CD4-positive, CD25-positive, alpha-beta regulatory T cell (primary cell): ENCODE measurements at regions not wholly inside any gene's neighbourhood (a gene's known extent, or its start where the extent isn't known, plus 50 kb on each side); places are given as distances from the start of the nearest gene placed in this dataset.

ENCODE experiments used
- ATAC-seq, 2 donors: fragments of 150-1000 bp; cut with Tn5 transposase; one replicate each; pipeline ENCODE4 v1.10.0; 2021; ENCODE audit warnings: low read depth in 2 of 2, moderate number of reproducible peaks in 2 of 2, moderate library complexity in 1 of 2
- DNase-seq, 3 donors: peaks; one replicate each; pipeline versions ENCODE4 v3.0.0 to v3.0.0-alpha.2; 2012 to 2022; ENCODE audit warnings: mixed read lengths in 1 of 3
- H3K27ac ChIP-seq: one replicate; pipeline ENCODE4 v1.7.0; 2013; ENCODE audit warnings: mild to moderate bottlenecking, low read length; ENCODE audit not compliant: insufficient read depth, poor library complexity, severe bottlenecking
- H3K27me3 ChIP-seq: one replicate; pipeline ENCODE4 v1.7.0; 2013; ENCODE audit warnings: low read length; ENCODE audit not compliant: control insufficient read depth, insufficient read depth
- H3K36me3 ChIP-seq: one replicate; pipeline ENCODE4 v1.7.0; 2013; ENCODE audit warnings: mild to moderate bottlenecking, low read length, moderate library complexity; ENCODE audit not compliant: control insufficient read depth, insufficient read depth
- H3K4me1 ChIP-seq: 2 replicates; pipeline ENCODE4 v1.7.0; 2013; ENCODE audit warnings: mild to moderate bottlenecking, low read length; ENCODE audit not compliant: insufficient read depth, control insufficient read depth, poor library complexity, severe bottlenecking
- H3K4me3 ChIP-seq: one replicate; pipeline ENCODE4 v1.7.0; 2013; ENCODE audit warnings: low read depth, mild to moderate bottlenecking, low read length, moderate library complexity
- H3K9me3 ChIP-seq, 2 experiments: 1 replicate in 1 of 2; 2 replicates in 1 of 2; pipeline ENCODE4 v1.7.0; 2013; ENCODE audit warnings: low read length in 2 of 2, mild to moderate bottlenecking in 1 of 2, moderate library complexity in 1 of 2; ENCODE audit not compliant: control insufficient read depth in 2 of 2
- H3K27ac Mint-ChIP-seq, 3 donors: one replicate each; pipeline ENCODE4 v1.8.0; 2020 to 2022; ENCODE audit warnings: mild to moderate bottlenecking in 3 of 3, mixed read lengths in 3 of 3, moderate library complexity in 2 of 3
- H3K27me3 Mint-ChIP-seq: one replicate; pipeline ENCODE4 v1.8.0; 2022; ENCODE audit warnings: mild to moderate bottlenecking, mixed read lengths
- H3K36me3 Mint-ChIP-seq: one replicate; pipeline ENCODE4 v1.8.0; 2020; ENCODE audit warnings: mixed read lengths
- H3K4me1 Mint-ChIP-seq, 4 donors: one replicate each; pipeline ENCODE4 v1.8.0; 2020 to 2022; ENCODE audit warnings: mixed read lengths in 4 of 4, mild to moderate bottlenecking in 1 of 4
- H3K4me3 Mint-ChIP-seq, 4 donors: one replicate each; pipeline ENCODE4 v1.8.0; 2020 to 2022; ENCODE audit warnings: mild to moderate bottlenecking in 4 of 4, mixed read lengths in 4 of 4, moderate library complexity in 3 of 4
- H3K9me3 Mint-ChIP-seq, 7 donors: one replicate each; pipeline ENCODE4 v1.8.0; 2020 to 2022; ENCODE audit warnings: mixed read lengths in 7 of 7, mild to moderate bottlenecking in 3 of 7, moderate library complexity in 2 of 7

GRCh38 chr1:68950036-68950435, 453.2 kb upstream of the DEPDC1 start:
- no peak overlapping the region for H3K27ac Mint-ChIP-seq

GRCh38 chr1:68953311-68953710, 456.4 kb upstream of the DEPDC1 start:
- H3K27me3 ChIP-seq = no peaks in the 10 kb centered on the region
- H3K9me3 ChIP-seq = no peaks in the 10 kb centered on the region

More at GRCh38 chr1:68950036-68950435, 453.2 kb upstream of the DEPDC1 start:
- Histone ChIP-seq H3K4me1 (no peaks in the 10 kb centered on the region), H3K9me3 (no peaks in the 10 kb centered on the region), H3K4me3 (no peak overlapping the region), H3K27me3 (no peaks in the 10 kb centered on the region), H3K27ac (no peak overlapping the region), H3K36me3 (no peaks in the 10 kb centered on the region)
- peaks cover 3 to 30% (median 5%) of the 10 kb centered on the region in 7 donors for H3K9me3 Mint-ChIP-seq
- H3K27me3 Mint-ChIP-seq = no peaks in the 10 kb centered on the region
- DNase-seq = no peak
- no peaks in the 10 kb centered on the region for H3K36me3 Mint-ChIP-seq
- ATAC-seq = no peak
- H3K4me1 Mint-ChIP-seq = no peaks in the 10 kb centered on the region
- H3K4me3 Mint-ChIP-seq = no peak overlapping the region

GRCh38 chr1:68954841-68955240, 458.0 kb upstream of the DEPDC1 start:
- DNase-seq (no peak), ATAC-seq (no peak)
- H3K4me1 ChIP-seq = no peaks in the 10 kb centered on the region
- no peaks in the 10 kb centered on the region for H3K27me3 ChIP-seq
- H3K4me3 ChIP-seq = no peak overlapping the region
- no peaks in the 10 kb centered on the region for H3K27me3 Mint-ChIP-seq
- no peak overlapping the region for H3K27ac Mint-ChIP-seq
- H3K36me3 Mint-ChIP-seq = no peaks in the 10 kb centered on the region
- H3K27ac ChIP-seq = no peak overlapping the region
- H3K9me3 ChIP-seq = no peaks in the 10 kb centered on the region
- no peaks in the 10 kb centered on the region for H3K36me3 ChIP-seq
- no peaks in the 10 kb centered on the region for H3K4me1 Mint-ChIP-seq
- H3K4me3 Mint-ChIP-seq = no peak overlapping the region
- H3K9me3 Mint-ChIP-seq = peaks cover 2 to 22% (median 5%) of the 10 kb centered on the region in 7 donors

More at GRCh38 chr1:68953311-68953710, 456.4 kb upstream of the DEPDC1 start:
- H3K36me3 Mint-ChIP-seq = no peaks in the 10 kb centered on the region
- H3K4me3 Mint-ChIP-seq = no peak overlapping the region
- Histone ChIP-seq H3K27ac (no peak overlapping the region), H3K4me1 (no peaks in the 10 kb centered on the region), H3K36me3 (no peaks in the 10 kb centered on the region), H3K4me3 (no peak overlapping the region)
- no peak overlapping the region for H3K27ac Mint-ChIP-seq
- DNase-seq (no peak), ATAC-seq (no peak)
- H3K4me1 Mint-ChIP-seq = no peaks in the 10 kb centered on the region
- no peaks in the 10 kb centered on the region for H3K27me3 Mint-ChIP-seq
- H3K9me3 Mint-ChIP-seq = peaks cover 2 to 24% (median 4%) of the 10 kb centered on the region in 7 donors

- Mint-ChIP-seq H3K27me3 (no peaks in the 10 kb centered on the region), H3K36me3 (no peaks in the 10 kb centered on the region), H3K4me1 (no peaks in the 10 kb centered on the region), H3K9me3 (peaks cover 0 to 18% (median 5%) of the 10 kb centered on the region in 7 donors), H3K4me3 (no peak overlapping the region), H3K27ac (no peak overlapping the region)
- H3K4me3 ChIP-seq = no peak overlapping the region
- H3K27me3 ChIP-seq = no peaks in the 10 kb centered on the region
- no peaks in the 10 kb centered on the region for H3K36me3 ChIP-seq
- H3K9me3 ChIP-seq = no peaks in the 10 kb centered on the region
- H3K27ac ChIP-seq = no peak overlapping the region
- H3K4me1 ChIP-seq = no peaks in the 10 kb centered on the region
- ATAC-seq (no peak), DNase-seq (no peak)
These were observed 458.5 kb upstream of the DEPDC1 start for GRCh38 chr1:68955424-68955823.

- Histone ChIP-seq H3K36me3 (no peaks in the 10 kb centered on the region), H3K9me3 (no peaks in the 10 kb centered on the region), H3K27me3 (no peaks in the 10 kb centered on the region), H3K4me1 (no peaks in the 10 kb centered on the region), H3K4me3 (no peak overlapping the region), H3K27ac (no peak overlapping the region)
- Mint-ChIP-seq H3K4me3 (no peak overlapping the region), H3K27me3 (no peaks in the 10 kb centered on the region), H3K36me3 (no peaks in the 10 kb centered on the region), H3K4me1 (no peaks in the 10 kb centered on the region), H3K27ac (no peak overlapping the region), H3K9me3 (peaks cover 0 to 8% (median 3%) of the 10 kb centered on the region in 7 donors)
- ATAC-seq (no peak), DNase-seq (no peak)
These were observed 462.1 kb upstream of the DEPDC1 start for GRCh38 chr1:68958958-68959357.

- Histone ChIP-seq H3K27me3 (no peaks in the 10 kb centered on the region), H3K4me1 (no peaks in the 10 kb centered on the region), H3K27ac (no peak overlapping the region), H3K36me3 (no peaks in the 10 kb centered on the region), H3K9me3 (no peaks in the 10 kb centered on the region), H3K4me3 (no peak overlapping the region)
- no peak overlapping the region for H3K27ac Mint-ChIP-seq
- H3K4me3 Mint-ChIP-seq = no peak overlapping the region
- H3K9me3 Mint-ChIP-seq = peaks cover 0 to 9% (median 3%) of the 10 kb centered on the region in 7 donors
- H3K4me1 Mint-ChIP-seq = no peaks in the 10 kb centered on the region
- H3K36me3 Mint-ChIP-seq = no peaks in the 10 kb centered on the region
- no peak for ATAC-seq
- no peaks in the 10 kb centered on the region for H3K27me3 Mint-ChIP-seq
- DNase-seq = no peak
These were observed 462.7 kb upstream of the DEPDC1 start for GRCh38 chr1:68959461-68960030.

- H3K4me3 Mint-ChIP-seq = no peak overlapping the region
- H3K9me3 Mint-ChIP-seq = peaks cover 0 to 14% (median 3%) of the 10 kb centered on the region in 7 donors
- H3K27ac Mint-ChIP-seq = no peak overlapping the region
- H3K4me1 ChIP-seq = no peaks in the 10 kb centered on the region
- no peaks in the 10 kb centered on the region for H3K9me3 ChIP-seq
- no peak overlapping the region for H3K4me3 ChIP-seq
- H3K36me3 Mint-ChIP-seq = no peaks in the 10 kb centered on the region
- H3K27ac ChIP-seq = no peak overlapping the region
- H3K27me3 ChIP-seq = no peaks in the 10 kb centered on the region
- H3K4me1 Mint-ChIP-seq = no peaks in the 10 kb centered on the region
- no peaks in the 10 kb centered on the region for H3K27me3 Mint-ChIP-seq
- H3K36me3 ChIP-seq = no peaks in the 10 kb centered on the region
- no peak for DNase-seq
- no peak for ATAC-seq
These were observed 464.3 kb upstream of the DEPDC1 start for GRCh38 chr1:68961143-68961542.

- Histone ChIP-seq H3K36me3 (no peaks in the 10 kb centered on the region), H3K27me3 (no peaks in the 10 kb centered on the region), H3K27ac (no peak overlapping the region), H3K9me3 (no peaks in the 10 kb centered on the region), H3K4me3 (no peak overlapping the region), H3K4me1 (no peaks in the 10 kb centered on the region)
- ATAC-seq (no peak), DNase-seq (no peak)
- H3K36me3 Mint-ChIP-seq = no peaks in the 10 kb centered on the region
- H3K9me3 Mint-ChIP-seq = peaks cover 0 to 18% (median 2%) of the 10 kb centered on the region in 7 donors
- H3K27me3 Mint-ChIP-seq = no peaks in the 10 kb centered on the region
- H3K4me1 Mint-ChIP-seq = no peaks in the 10 kb centered on the region
- H3K4me3 Mint-ChIP-seq = no peak overlapping the region
- no peak overlapping the region for H3K27ac Mint-ChIP-seq
These were observed 466.5 kb upstream of the DEPDC1 start for GRCh38 chr1:68963353-68963752.
